SK-N-SH (cell line): ENCODE measurements at regions not wholly inside any gene's neighbourhood (a gene's known extent, or its start where the extent isn't known, plus 50 kb on each side); places are given as distances from the start of the nearest gene placed in this dataset.

ENCODE experiments used
- CTCF ChIA-PET: fragments of 300-600, 350-600 bp; formaldehyde crosslinking; extraction: SDS; loops from one replicate; lab custom pipeline; 2021; lab: Yijun Ruan, JAX
- POLR2A ChIA-PET: fragments of 350-600 bp; sonication (Branson Sonifier 250); formaldehyde crosslinking; extraction: SDS; loops from one replicate; lab custom pipeline; 2020; ENCODE audit warnings: antibody characterized with exemption, inconsistent platforms; lab: Yijun Ruan, JAX
- DNase-seq: peaks from one replicate; pipeline ENCODE4 v3.0.0; 2012
- H2AFZ ChIP-seq: fragments of 200-600 bp; sonication (generic); 2 replicates; pipeline ENCODE4 v1.8.1; 2016; ENCODE audit warnings: antibody characterized with exemption, mild to moderate bottlenecking, low read depth
- H3F3A ChIP-seq: fragments of 200-600 bp; sonication (generic); replicated peaks from 2 replicates; pipeline ENCODE3; 2016; ENCODE audit warnings: antibody characterized with exemption, mild to moderate bottlenecking; ENCODE audit not compliant: insufficient read depth
- H3K27ac ChIP-seq, 2 experiments: fragments of 200-500 bp in 1 of 2; fragments of 200-600 bp in 1 of 2; sonication (Bioruptor generic) in 1 of 2; sonication (generic), shearing (Covaris generic) in 1 of 2; 2 replicates each; pipeline versions ENCODE4 v1.5.1 to v1.6.1; 2014 to 2016; ENCODE audit warnings: low read depth in 2 of 2, inconsistent platforms in 1 of 2, low read length in 1 of 2, mild to moderate bottlenecking in 1 of 2, mixed read lengths in 1 of 2
- H3K27me3 ChIP-seq: fragments of 200-600 bp; sonication (generic), shearing (Covaris generic); 2 replicates; pipeline ENCODE4 v1.6.1; 2016; ENCODE audit warnings: mixed run types; ENCODE audit not compliant: insufficient read depth
- H3K36me3 ChIP-seq, 2 experiments: fragments of 200-500 bp in 1 of 2; fragments of 200-600 bp in 1 of 2; sonication (Bioruptor generic) in 1 of 2; sonication (generic) in 1 of 2; replicated peaks in 1 of 2; 2 replicates each; pipeline versions ENCODE3 to v1.5.1; 2014 to 2016; ENCODE audit warnings: low read length in 1 of 2, mild to moderate bottlenecking in 1 of 2; ENCODE audit not compliant: insufficient read depth in 2 of 2, control insufficient read depth in 1 of 2
- H3K4me1 ChIP-seq, 2 experiments: fragments of 200-500 bp in 1 of 2; fragments of 200-600 bp in 1 of 2; sonication (Bioruptor generic) in 1 of 2; sonication (generic), shearing (Covaris generic) in 1 of 2; 2 replicates each; pipeline versions ENCODE4 v1.5.1 to v1.6.1; 2014 to 2016; ENCODE audit warnings: low read depth in 1 of 2, low read length in 1 of 2, mixed run types in 1 of 2; ENCODE audit not compliant: insufficient read depth in 2 of 2, control insufficient read depth in 1 of 2
- H3K4me2 ChIP-seq: fragments of 200-600 bp; sonication (generic), shearing (Covaris generic); 2 replicates; pipeline ENCODE4 v1.6.1; 2017; ENCODE audit warnings: mixed run types
- H3K4me3 ChIP-seq, 2 experiments: fragments of 200-500 bp in 1 of 2; fragments of 200-600 bp in 1 of 2; sonication (Bioruptor generic) in 1 of 2; sonication (generic), shearing (Covaris generic) in 1 of 2; 2 replicates each; pipeline versions ENCODE4 v1.5.1 to v1.8.1; 2014 to 2016; ENCODE audit warnings: low read depth in 2 of 2, inconsistent platforms in 1 of 2, low read length in 1 of 2, mild to moderate bottlenecking in 1 of 2, mixed read lengths in 1 of 2, moderate library complexity in 1 of 2
- H3K79me2 ChIP-seq: fragments of 200-600 bp; sonication (generic); 2 replicates; pipeline ENCODE4 v1.8.1; 2017; ENCODE audit warnings: mild to moderate bottlenecking; ENCODE audit not compliant: insufficient read depth
- H3K9ac ChIP-seq: fragments of 200-600 bp; sonication (generic); 2 replicates; pipeline ENCODE4 v1.6.1; 2017; ENCODE audit warnings: mixed run types
- H3K9me2 ChIP-seq: fragments of 200-600 bp; sonication (generic); 2 replicates; pipeline ENCODE4 v1.6.1; 2017; ENCODE audit warnings: mixed run types
- H3K9me3 ChIP-seq: fragments of 200-600 bp; sonication (generic); 2 replicates; pipeline ENCODE4 v1.6.1; 2017; ENCODE audit warnings: mixed run types, mild to moderate bottlenecking, moderate library complexity
- H4K20me1 ChIP-seq: fragments of 200-600 bp; sonication (generic); 2 replicates; pipeline ENCODE4 v1.6.1; 2017; ENCODE audit warnings: mild to moderate bottlenecking, mixed run types; ENCODE audit not compliant: insufficient read depth
- ELF1 ChIP-seq: IDR thresholded peaks from 2 replicates; pipeline ENCODE4 v1.4.0; 2012
- FOXJ3 ChIP-seq: sonication (generic); formaldehyde crosslinking; IDR thresholded peaks from 2 replicates; pipeline ENCODE4 v1.5.1; 2020; ENCODE audit warnings: mild to moderate bottlenecking, missing genetic modification reagents
- GABPA ChIP-seq: IDR thresholded peaks from 2 replicates; pipeline ENCODE4 v1.4.0; 2012; ENCODE audit warnings: low read depth, mild to moderate bottlenecking
- GATA2 ChIP-seq: sonication (generic); formaldehyde crosslinking; IDR thresholded peaks from 2 replicates; pipeline ENCODE4 v1.5.0; 2020; ENCODE audit warnings: mild to moderate bottlenecking, missing genetic modification reagents
- IRF3 ChIP-seq: fragments of 150-350 bp; IDR thresholded peaks from 2 replicates; pipeline ENCODE4 v1.6.1; 2016; ENCODE audit warnings: mild to moderate bottlenecking, low read depth, low read length
- MAX ChIP-seq: IDR thresholded peaks from 2 replicates; pipeline ENCODE4 v1.4.0; 2012; ENCODE audit warnings: low read depth
- MEF2A ChIP-seq: IDR thresholded peaks from 2 replicates; pipeline ENCODE4 v1.4.0; 2012; ENCODE audit warnings: low read depth, borderline replicate concordance
- MXI1 ChIP-seq: IDR thresholded peaks from 2 replicates; pipeline ENCODE4 v1.6.1; 2012; ENCODE audit warnings: mild to moderate bottlenecking, low read depth, low read length, improper control_type of control experiment
- NFIC ChIP-seq: IDR thresholded peaks from 2 replicates; pipeline ENCODE4 v1.4.0; 2012; ENCODE audit warnings: borderline replicate concordance
- NRF1 ChIP-seq: IDR thresholded peaks from 2 replicates; pipeline ENCODE4 v1.6.1; 2012; ENCODE audit warnings: low read depth, mild to moderate bottlenecking, low read length
- PBX3 ChIP-seq: IDR thresholded peaks from 2 replicates; pipeline ENCODE4; 2012
- POLR2AphosphoS5 ChIP-seq: IDR thresholded peaks from 2 replicates; pipeline ENCODE4 v1.6.1; 2012; ENCODE audit warnings: low read depth, low read length
- RAD21 ChIP-seq: IDR thresholded peaks from 2 replicates; pipeline ENCODE4 v1.6.1; 2012; ENCODE audit warnings: mild to moderate bottlenecking, low read length
- RFX5 ChIP-seq: IDR thresholded peaks from 2 replicates; pipeline ENCODE4 v1.6.1; 2012; ENCODE audit warnings: mild to moderate bottlenecking, improper control_type of control experiment, low read length
- RXRA ChIP-seq: IDR thresholded peaks from 2 replicates; pipeline ENCODE4 v1.4.0; 2012; ENCODE audit warnings: low read depth, mild to moderate bottlenecking, borderline replicate concordance
- TAF1 ChIP-seq: IDR thresholded peaks from 2 replicates; pipeline ENCODE4 v1.6.1; 2012; ENCODE audit warnings: low read depth, mild to moderate bottlenecking, low read length, moderate library complexity, borderline replicate concordance
- TCF12 ChIP-seq: IDR thresholded peaks from 2 replicates; pipeline ENCODE4 v1.4.0; 2012
- TEAD4 ChIP-seq: IDR thresholded peaks from 2 replicates; pipeline ENCODE4 v1.4.0; 2012; ENCODE audit warnings: mild to moderate bottlenecking, borderline replicate concordance; ENCODE audit not compliant: insufficient read depth
- USF1 ChIP-seq: IDR thresholded peaks from 2 replicates; pipeline ENCODE4 v1.4.0; 2012; ENCODE audit warnings: low read depth, borderline replicate concordance
- ZBTB33 ChIP-seq: IDR thresholded peaks from 2 replicates; pipeline ENCODE4 v1.4.0; 2012; ENCODE audit warnings: low read depth, borderline replicate concordance
- WGBS: methylation state at CpG from one replicate; pipeline ENCODE4 v1.1.6; 2017; ENCODE audit warnings: low lambda C conversion rate; 5-methylcytosine and 5-hydroxymethylcytosine counted together

GRCh38 chr11:131165036-131165435 lies 205.4 kb upstream of the NTM start (continued):
- TF ChIP-seq MAX = no peak
- TF ChIP-seq NFIC = no peak
- no peak for TF ChIP-seq ELF1
- TF ChIP-seq GATA2 = no peak
- no peak for TF ChIP-seq RAD21

GRCh38 chr11:131168839-131169713 lies 201.3 kb upstream of the NTM start:
- POLR2A ChIA-PET = no interaction called here
- Histone ChIP-seq H3K36me3 (no peaks in the 10 kb centered on the region), H3K9ac (no peak overlapping the region), H3K4me3 (no peak overlapping the region), H3K4me1 (no peaks in the 10 kb centered on the region; a peak in 1 of 4 replicates), H4K20me1 (no peaks in the 10 kb centered on the region), H3K79me2 (no peaks in the 10 kb centered on the region), H3K27ac (no peak overlapping the region), H3K9me3 (no peaks in the 10 kb centered on the region), H3F3A (no peaks in the 10 kb centered on the region), H2AFZ (no peak overlapping the region), H3K27me3 (no peaks in the 10 kb centered on the region), H3K9me2 (no peaks in the 10 kb centered on the region), H3K4me2 (no peak overlapping the region)
- no peak for TF ChIP-seq GABPA
- no peak for TF ChIP-seq TAF1
- TF ChIP-seq IRF3 = no peak
- no peak for TF ChIP-seq TEAD4
- TF ChIP-seq FOXJ3 (CRISPR knock-in tag) = no peak
- no peak for TF ChIP-seq USF1
- DNase-seq = no peak
- CTCF ChIA-PET = interaction anchor here (1.2 to 1.4 kb wide), 2 partner anchors 104 to 505 kb away, joined by 3 to 4 read pairs; no protein-coding TSS in a partner anchor
- WGBS = 16% methylated on average over 5 of the region's 5 CpGs

GRCh38 chr11:131172011-131172410 lies 198.4 kb upstream of the NTM start:
- no peak overlapping the region for H3K4me2 ChIP-seq
- H3K4me3 ChIP-seq = no peak overlapping the region
- H3K36me3 ChIP-seq = no peaks in the 10 kb centered on the region
- no peak for DNase-seq
- H3K79me2 ChIP-seq = no peaks in the 10 kb centered on the region
- no peaks in the 10 kb centered on the region for H3F3A ChIP-seq
- H3K9me2 ChIP-seq = no peaks in the 10 kb centered on the region
- H3K27me3 ChIP-seq = no peaks in the 10 kb centered on the region
- H3K9ac ChIP-seq = no peak overlapping the region
- H2AFZ ChIP-seq = no peak overlapping the region
- CTCF ChIA-PET = interaction anchor here (0.8 kb wide), 1 partner anchor 502 kb away, joined by 4 read pairs; no protein-coding TSS in a partner anchor
- no peak overlapping the region for H3K27ac ChIP-seq
- no peaks in the 10 kb centered on the region; a peak in 1 of 4 replicates for H3K4me1 ChIP-seq
- WGBS = 17% methylated on average over 2 of the region's 2 CpGs
- POLR2A ChIA-PET = no interaction called here
- no peaks in the 10 kb centered on the region for H3K9me3 ChIP-seq
- H4K20me1 ChIP-seq = no peaks in the 10 kb centered on the region
- TF ChIP-seq RXRA (no peak), ZBTB33 (no peak), USF1 (no peak), TCF12 (no peak), PBX3 (no peak), RFX5 (no peak), MXI1 (no peak), MEF2A (no peak), MAX (no peak), POLR2AphosphoS5 (no peak), NRF1 (no peak)
